Left ventricle myocardium inferior (tissue), 1 donor: ENCODE measurements at regions not wholly inside any gene's neighbourhood (a gene's known extent, or its start where the extent isn't known, plus 50 kb on each side); places are given as distances from the start of the nearest gene placed in this dataset.

Experiments
- DNase-seq: peaks from one replicate; pipeline ENCODE4 v3.0.0-alpha.2; 2020
- H3K27ac ChIP-seq: fragments of 200-600 bp; replicated peaks from 2 replicates; pipeline ENCODE4 v1.8.0; 2021
- H3K27me3 ChIP-seq: fragments of 200-600 bp; 2 replicates; pipeline ENCODE4 v1.8.0; 2021; ENCODE audit warnings: low read depth
- H3K36me3 ChIP-seq: fragments of 200-600 bp; 2 replicates; pipeline ENCODE4 v1.8.0; 2021
- H3K4me1 ChIP-seq: fragments of 200-600 bp; 2 replicates; pipeline ENCODE4 v1.8.0; 2021
- H3K4me3 ChIP-seq: fragments of 200-600 bp; 2 replicates; pipeline ENCODE4 v1.8.0; 2021; ENCODE audit warnings: mild to moderate bottlenecking, moderate library complexity
- H3K9me3 ChIP-seq: fragments of 200-600 bp; replicated peaks from 2 replicates; pipeline ENCODE4 v1.8.0; 2021
- CTCF ChIP-seq: fragments of 200-600 bp; IDR thresholded peaks from 2 replicates; pipeline ENCODE4 v1.8.0; 2021; ENCODE audit warnings: antibody characterized with exemption, mild to moderate bottlenecking, borderline replicate concordance
- intact Hi-C: fragments of 100-400 bp; cut with micrococcal nuclease; formaldehyde crosslinking; loops from one replicate; pipeline ENCODE4 v1.11.0; 2022
- donor health status: DM: no; HTN: yes; CAD: no; lungs with severe emphysema.

GRCh38 chr9:129348890-129349664 lies 171.0 kb upstream of the IER5L start:
- Histone ChIP-seq H3K27ac (no peak overlapping the region), H3K36me3 (no peaks in the 10 kb centered on the region), H3K27me3 (peaks cover 15% of the 10 kb centered on the region), H3K9me3 (no peaks in the 10 kb centered on the region), H3K4me1 (peaks cover 21% of the 10 kb centered on the region), H3K4me3 (no peak overlapping the region)
- TF ChIP-seq CTCF, result no peak
- DNase-seq, result no peak
- intact Hi-C loops, result loop anchor here (10.0 kb wide), 1 partner anchor 154 kb away; no protein-coding TSS in a partner anchor

GRCh38 chr9:129347316-129348120 lies 169.5 kb upstream of the IER5L start:
- no peak for DNase-seq
- peaks cover 9% of the 10 kb centered on the region for H3K4me1 ChIP-seq
- H3K4me3 ChIP-seq, result no peak overlapping the region
- no peak overlapping the region for H3K27ac ChIP-seq
- peaks cover 10% of the 10 kb centered on the region for H3K27me3 ChIP-seq
- intact Hi-C loops, result loop anchor here (10.0 kb wide), 1 partner anchor 153 kb away; no protein-coding TSS in a partner anchor
- TF ChIP-seq CTCF, result no peak
- no peaks in the 10 kb centered on the region for H3K36me3 ChIP-seq
- no peaks in the 10 kb centered on the region for H3K9me3 ChIP-seq

- DNase-seq, result no peak
- H3K27me3 ChIP-seq, result no peaks in the 10 kb centered on the region
- no peaks in the 10 kb centered on the region for H3K36me3 ChIP-seq
- TF ChIP-seq CTCF, result no peak
- peak overlapping the region; percentile 12 for H3K27ac ChIP-seq
- peaks cover 5% of the 10 kb centered on the region for H3K4me1 ChIP-seq
- no peak overlapping the region for H3K4me3 ChIP-seq
- no peaks in the 10 kb centered on the region for H3K9me3 ChIP-seq
- intact Hi-C loops, result loop anchor here (10.0 kb wide), 1 partner anchor 151 kb away; no protein-coding TSS in a partner anchor
Measured at GRCh38 chr9:129346046-129346445, 168.0 kb upstream of the IER5L start.

- Histone ChIP-seq H3K9me3 (no peaks in the 10 kb centered on the region), H3K27ac (peak overlapping the region; percentile 54), H3K36me3 (no peaks in the 10 kb centered on the region), H3K4me1 (peaks cover 9% of the 10 kb centered on the region), H3K27me3 (no peaks in the 10 kb centered on the region), H3K4me3 (no peak overlapping the region)
- TF ChIP-seq CTCF, result no peak
- DNase-seq, result no peak
- intact Hi-C loops, result loop anchor here (10.0 kb wide), 1 partner anchor 150 kb away; no protein-coding TSS in a partner anchor
Measured at GRCh38 chr9:129344641-129345495, 166.8 kb upstream of the IER5L start.
